ENCODE measurements at regions not wholly inside any gene's neighbourhood (a gene's known extent, or its start where the extent isn't known, plus 50 kb on each side); places are given as distances from the start of the nearest gene placed in this dataset.

GRCh38 chr2:3040496-3041140 lies 337.0 kb downstream of the EIPR1 start:
- TF ChIP-seq CTCF (IDR thresholded peaks at IDR 0.05) = no peak
- TF ChIP-seq POLR2A (IDR thresholded peaks at IDR 0.05) = no peak

All from body of pancreas (tissue), 4 donors.